Left lung (tissue), 4 donors: ENCODE measurements at regions not wholly inside any gene's neighbourhood (a gene's known extent, or its start where the extent isn't known, plus 50 kb on each side); places are given as distances from the start of the nearest gene placed in this dataset.

Experiments
- ATAC-seq: fragments of 200-7000 bp; cut with Tn5 transposase; one replicate; pipeline ENCODE4 v1.9.1; 2020; ENCODE audit warnings: moderate library complexity
- DNase-seq, 4 donors: peaks; one replicate each; pipeline ENCODE4 v3.0.0-alpha.2; 2013 to 2020
- H3K27ac ChIP-seq, 2 donors: fragments of 200-600 bp; sonication (generic) in 1 of 2; one replicate each; pipeline versions ENCODE4 v1.5.0 to v1.8.0; 2020 to 2021
- H3K27me3 ChIP-seq, 2 donors: fragments of 200-600 bp; sonication (generic) in 1 of 2; one replicate each; pipeline versions ENCODE4 v1.5.0 to v1.8.0; 2020 to 2021
- H3K36me3 ChIP-seq, 2 donors: fragments of 200-600 bp; sonication (generic) in 1 of 2; one replicate each; pipeline versions ENCODE4 v1.5.0 to v1.8.0; 2020 to 2021
- H3K4me1 ChIP-seq, 2 donors: fragments of 200-600 bp; one replicate each; pipeline ENCODE4 v1.8.0; 2021
- H3K4me3 ChIP-seq, 2 donors: fragments of 200-600 bp; sonication (generic) in 1 of 2; one replicate each; pipeline versions ENCODE4 v1.5.0 to v1.8.0; 2020 to 2021; ENCODE audit warnings: mild to moderate bottlenecking in 1 of 2
- H3K9me3 ChIP-seq, 2 donors: fragments of 200-600 bp; sonication (generic) in 1 of 2; one replicate each; pipeline versions ENCODE4 v1.5.0 to v1.8.0; 2020 to 2021
- intact Hi-C, 2 donors: fragments of 100-400 bp; cut with DNase I; formaldehyde crosslinking; loops; one replicate each; pipeline versions ENCODE4 v1.11.2 to v1.14.2; 2022
- TF ChIP-seq, protein P1 (sequence below), 2 donors: fragments of 200-600 bp; sonication (generic) in 1 of 2; IDR thresholded peaks; one replicate each; pipeline versions ENCODE4 v1.5.0 to v1.8.0; 2021; ENCODE audit warnings: antibody characterized with exemption in 2 of 2
- donor health status: DM: no; HTN: yes; CAD: no.
- donor health status: DM: no; HTN: no; CAD: no.

DNA sequence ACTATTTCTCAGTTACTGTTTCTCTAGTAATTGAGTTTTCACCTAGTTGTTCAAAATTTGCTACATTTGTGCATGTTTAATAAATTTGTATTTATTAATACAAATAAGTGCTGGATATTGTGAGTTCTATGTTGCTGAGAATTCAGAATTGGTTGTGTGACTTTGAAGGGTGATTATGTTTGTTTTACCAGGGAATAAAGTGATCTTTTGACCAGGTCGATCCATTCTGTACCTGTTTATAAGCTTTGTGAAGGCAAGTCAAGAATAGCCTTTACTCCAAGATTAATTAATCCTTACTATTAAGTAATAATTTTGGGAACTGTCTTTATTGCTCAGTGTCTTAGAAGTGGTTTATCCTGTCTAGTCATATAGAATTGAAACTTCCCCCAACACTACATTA lies 230.0 kb upstream of the GYPC start:
- TF ChIP-seq, protein P1, sequence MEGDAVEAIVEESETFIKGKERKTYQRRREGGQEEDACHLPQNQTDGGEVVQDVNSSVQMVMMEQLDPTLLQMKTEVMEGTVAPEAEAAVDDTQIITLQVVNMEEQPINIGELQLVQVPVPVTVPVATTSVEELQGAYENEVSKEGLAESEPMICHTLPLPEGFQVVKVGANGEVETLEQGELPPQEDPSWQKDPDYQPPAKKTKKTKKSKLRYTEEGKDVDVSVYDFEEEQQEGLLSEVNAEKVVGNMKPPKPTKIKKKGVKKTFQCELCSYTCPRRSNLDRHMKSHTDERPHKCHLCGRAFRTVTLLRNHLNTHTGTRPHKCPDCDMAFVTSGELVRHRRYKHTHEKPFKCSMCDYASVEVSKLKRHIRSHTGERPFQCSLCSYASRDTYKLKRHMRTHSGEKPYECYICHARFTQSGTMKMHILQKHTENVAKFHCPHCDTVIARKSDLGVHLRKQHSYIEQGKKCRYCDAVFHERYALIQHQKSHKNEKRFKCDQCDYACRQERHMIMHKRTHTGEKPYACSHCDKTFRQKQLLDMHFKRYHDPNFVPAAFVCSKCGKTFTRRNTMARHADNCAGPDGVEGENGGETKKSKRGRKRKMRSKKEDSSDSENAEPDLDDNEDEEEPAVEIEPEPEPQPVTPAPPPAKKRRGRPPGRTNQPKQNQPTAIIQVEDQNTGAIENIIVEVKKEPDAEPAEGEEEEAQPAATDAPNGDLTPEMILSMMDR (IDR thresholded peaks at IDR 0.05): no peak
- Histone ChIP-seq H3K36me3 (no peaks in the 10 kb centered on the region), H3K27ac (no peak overlapping the region), H3K4me1 (no peaks in the 10 kb centered on the region), H3K9me3 (peaks cover 0 to 10% of the 10 kb centered on the region in 2 donors), H3K4me3 (no peak overlapping the region), H3K27me3 (no peaks in the 10 kb centered on the region)
- intact Hi-C loops: no loop called here
- ATAC-seq (no peak), DNase-seq (no peak)

DNA sequence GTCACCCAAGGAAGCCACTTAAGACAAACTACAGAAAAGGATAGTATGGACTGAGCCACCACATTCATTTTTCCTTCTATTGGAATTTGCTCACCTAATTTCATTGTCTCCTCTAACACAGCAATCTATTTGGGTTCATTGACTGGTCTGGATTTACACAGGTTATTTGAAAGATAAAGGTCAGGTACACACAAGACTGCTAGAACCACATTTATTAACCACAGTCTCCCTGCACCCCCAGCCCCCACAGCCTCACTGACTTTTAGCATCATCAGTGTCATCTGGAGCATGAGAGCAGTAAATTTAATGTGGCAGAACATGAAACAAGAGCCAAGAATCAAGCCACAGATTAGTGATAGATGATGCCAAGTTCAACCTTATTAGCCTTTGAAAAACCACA lies 226.9 kb upstream of the GYPC start:
- no peaks in the 10 kb centered on the region for H3K27me3 ChIP-seq
- H3K4me3 ChIP-seq: no peak overlapping the region
- H3K27ac ChIP-seq: no peak overlapping the region
- TF ChIP-seq, protein P1 (IDR thresholded peaks at IDR 0.05): no peak
- DNase-seq (no peak), ATAC-seq (no peak)
- H3K9me3 ChIP-seq: no peaks in the 10 kb centered on the region
- H3K36me3 ChIP-seq: no peaks in the 10 kb centered on the region
- no peaks in the 10 kb centered on the region for H3K4me1 ChIP-seq
- intact Hi-C loops: no loop called here

DNA sequence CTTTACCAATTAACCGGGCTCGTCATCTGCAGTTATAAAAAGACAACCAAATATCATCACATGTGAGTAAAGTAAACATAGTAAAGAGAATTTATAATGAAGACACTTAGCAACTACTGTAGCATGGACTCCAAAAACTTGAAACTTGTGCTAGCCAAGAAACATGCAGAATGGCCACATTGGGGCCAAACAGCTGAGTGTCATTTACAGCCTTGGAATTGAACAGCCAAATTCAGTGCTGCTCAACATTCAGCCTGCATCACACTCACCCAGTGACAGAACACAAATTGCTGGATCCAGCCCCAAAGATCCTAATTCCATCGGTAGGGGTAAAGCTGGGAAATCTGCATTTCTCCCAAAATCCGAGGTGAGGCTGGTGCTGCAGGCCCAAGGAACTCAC lies 224.8 kb upstream of the GYPC start:
- intact Hi-C loops: no loop called here
- TF ChIP-seq, protein P1 (IDR thresholded peaks at IDR 0.05): no peak

DNA sequence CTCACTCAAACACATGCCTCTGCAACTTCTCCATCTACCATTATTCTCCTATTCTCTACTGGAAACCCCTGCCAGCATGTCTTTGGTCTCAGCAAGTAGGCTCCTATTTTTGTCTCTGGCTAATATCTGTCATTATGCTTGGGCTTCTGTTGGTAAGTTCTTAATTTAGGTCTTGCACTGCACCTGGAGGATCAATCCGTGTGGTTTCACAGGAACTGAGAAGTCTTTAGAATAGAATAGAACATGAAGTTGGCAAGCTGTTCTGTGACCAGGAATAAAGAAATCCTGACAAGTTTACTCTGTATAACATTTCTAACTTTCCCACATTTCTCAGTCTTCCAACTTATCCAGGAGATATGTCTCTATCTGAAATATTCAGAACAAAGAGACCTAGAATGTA lies 219.5 kb upstream of the GYPC start:
- no peaks in the 10 kb centered on the region for H3K36me3 ChIP-seq
- TF ChIP-seq, protein P1 (IDR thresholded peaks at IDR 0.05): no peak
- no peak overlapping the region for H3K27ac ChIP-seq
- no peak overlapping the region for H3K4me3 ChIP-seq
- DNase-seq: no peak
- no peak for ATAC-seq
- H3K4me1 ChIP-seq: no peaks in the 10 kb centered on the region
- no peaks in the 10 kb centered on the region for H3K9me3 ChIP-seq
- no peaks in the 10 kb centered on the region for H3K27me3 ChIP-seq
- intact Hi-C loops: no loop called here

More for the DNA sequence above, 224.8 kb upstream of the GYPC start:
- H3K27ac ChIP-seq: no peak overlapping the region
- no peaks in the 10 kb centered on the region for H3K9me3 ChIP-seq
- H3K4me1 ChIP-seq: no peaks in the 10 kb centered on the region
- no peak overlapping the region for H3K4me3 ChIP-seq
- H3K27me3 ChIP-seq: no peaks in the 10 kb centered on the region
- H3K36me3 ChIP-seq: no peaks in the 10 kb centered on the region
- no peak for ATAC-seq
- peak in 2 of 4 donors; percentile 8 to 30 for DNase-seq

DNA sequence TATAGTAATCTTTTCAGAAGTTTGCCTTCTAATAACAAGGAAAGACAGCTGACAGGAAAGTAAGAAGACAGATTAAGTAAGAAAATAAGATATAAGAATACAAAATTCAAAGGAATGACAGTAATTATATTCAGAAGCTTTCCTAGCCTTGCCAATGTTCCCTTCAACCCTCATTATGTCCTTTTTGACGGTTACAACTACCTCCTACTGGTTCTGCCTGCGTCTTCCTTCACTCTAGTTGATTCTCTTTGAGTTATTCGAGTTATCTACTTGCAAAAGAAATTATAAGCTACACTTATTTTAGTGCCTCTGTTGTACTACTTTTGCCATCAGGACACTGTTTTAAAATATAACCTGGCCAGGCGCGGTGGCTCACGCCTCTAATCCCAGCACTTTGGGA lies 218.9 kb upstream of the GYPC start:
- Histone ChIP-seq H3K4me1 (no peaks in the 10 kb centered on the region), H3K9me3 (no peaks in the 10 kb centered on the region), H3K4me3 (no peak overlapping the region), H3K36me3 (no peaks in the 10 kb centered on the region), H3K27me3 (no peaks in the 10 kb centered on the region), H3K27ac (no peak overlapping the region)
- intact Hi-C loops: no loop called here
- DNase-seq (no peak), ATAC-seq (no peak)
- TF ChIP-seq, protein P1 (IDR thresholded peaks at IDR 0.05): no peak
